CD4-positive, alpha-beta T cell (primary cell): ENCODE measurements at regions not wholly inside any gene's neighbourhood (a gene's known extent, or its start where the extent isn't known, plus 50 kb on each side); places are given as distances from the start of the nearest gene placed in this dataset.

Experiments used
- ATAC-seq: fragments of 200-7000 bp; cut with Tn5 transposase; one replicate; pipeline ENCODE4 v1.10.0; 2022; ENCODE audit warnings: mild to moderate bottlenecking; ENCODE audit not compliant: poor library complexity
- CTCF ChIA-PET: fragments of 350-600 bp; sonication (Branson Sonifier 250); formaldehyde crosslinking; loops from one replicate; lab custom pipeline; 2021; ENCODE audit warnings: antibody characterized with exemption, inconsistent platforms; lab: Charles Lee
- POLR2A ChIA-PET: fragments of 350-600 bp; sonication (Branson Sonifier 250); formaldehyde crosslinking; loops from one replicate; lab custom pipeline; 2021; ENCODE audit warnings: antibody characterized with exemption, inconsistent platforms; lab: Charles Lee
- DNase-seq, 14 experiments: peaks; one replicate each; pipeline ENCODE4 v3.0.0-alpha.2; 2013 to 2020; ENCODE audit warnings: mixed read lengths in 2 of 14
- H3K27ac ChIP-seq, 2 donors: one replicate each; pipeline versions ENCODE4 v1.5.1 to v1.7.0; 2013; ENCODE audit warnings: low read length in 2 of 2, low read depth in 1 of 2, mild to moderate bottlenecking in 1 of 2
- H3K27me3 ChIP-seq, 2 experiments: 1 replicate in 1 of 2; 2 replicates in 1 of 2; pipeline versions ENCODE4 v1.6.1 to v1.7.0; 2013; ENCODE audit warnings: low read length in 2 of 2, control low read depth in 1 of 2, mild to moderate bottlenecking in 1 of 2, moderate library complexity in 1 of 2; ENCODE audit not compliant: insufficient read depth in 2 of 2, control insufficient read depth in 1 of 2
- H3K36me3 ChIP-seq: one replicate; pipeline ENCODE4 v1.6.1; 2013; ENCODE audit warnings: low read length, control low read depth; ENCODE audit not compliant: insufficient read depth
- H3K4me1 ChIP-seq: one replicate; pipeline ENCODE4 v1.6.1; 2013; ENCODE audit warnings: low read length, control low read depth; ENCODE audit not compliant: insufficient read depth
- H3K4me3 ChIP-seq: one replicate; pipeline ENCODE4 v1.5.1; 2013; ENCODE audit warnings: mild to moderate bottlenecking, low read length, moderate library complexity
- H3K9me3 ChIP-seq, 2 experiments: 1 replicate in 1 of 2; 2 replicates in 1 of 2; pipeline versions ENCODE4 v1.6.1 to v1.7.0; 2013; ENCODE audit warnings: low read length in 2 of 2, mild to moderate bottlenecking in 2 of 2, control low read depth in 1 of 2, moderate library complexity in 1 of 2; ENCODE audit not compliant: control insufficient read depth in 1 of 2, insufficient read depth in 1 of 2
- H3K27ac Mint-ChIP-seq: one replicate; pipeline ENCODE4 v1.8.0; 2020; ENCODE audit warnings: mixed read lengths
- H3K27me3 Mint-ChIP-seq: one replicate; pipeline ENCODE4 v1.8.0; 2021; ENCODE audit warnings: mixed read lengths
- H3K36me3 Mint-ChIP-seq: one replicate; pipeline ENCODE4 v1.8.0; 2021; ENCODE audit warnings: low read depth, mixed read lengths
- H3K4me1 Mint-ChIP-seq: one replicate; pipeline ENCODE4 v1.8.0; 2021; ENCODE audit warnings: low read depth, mixed read lengths
- H3K4me3 Mint-ChIP-seq: one replicate; pipeline ENCODE4 v1.8.0; 2020; ENCODE audit warnings: mild to moderate bottlenecking, mixed read lengths
- H3K9me3 Mint-ChIP-seq: one replicate; pipeline ENCODE4 v1.8.0; 2020; ENCODE audit warnings: mixed read lengths
- CTCF ChIP-seq: fragments of 200-600 bp; IDR thresholded peaks from one replicate; pipeline ENCODE4 v1.8.0; 2022; ENCODE audit warnings: antibody characterized with exemption, mild to moderate bottlenecking
- intact Hi-C, 2 experiments: fragments of 100-400 bp; cut with DNase I in 1 of 2; cut with micrococcal nuclease in 1 of 2; formaldehyde crosslinking; loops; one replicate each; pipeline versions ENCODE4 v1.15.1 to v1.9.0; 2023 to 2025; cut with DNase I, micrococcal nuclease

DNA sequence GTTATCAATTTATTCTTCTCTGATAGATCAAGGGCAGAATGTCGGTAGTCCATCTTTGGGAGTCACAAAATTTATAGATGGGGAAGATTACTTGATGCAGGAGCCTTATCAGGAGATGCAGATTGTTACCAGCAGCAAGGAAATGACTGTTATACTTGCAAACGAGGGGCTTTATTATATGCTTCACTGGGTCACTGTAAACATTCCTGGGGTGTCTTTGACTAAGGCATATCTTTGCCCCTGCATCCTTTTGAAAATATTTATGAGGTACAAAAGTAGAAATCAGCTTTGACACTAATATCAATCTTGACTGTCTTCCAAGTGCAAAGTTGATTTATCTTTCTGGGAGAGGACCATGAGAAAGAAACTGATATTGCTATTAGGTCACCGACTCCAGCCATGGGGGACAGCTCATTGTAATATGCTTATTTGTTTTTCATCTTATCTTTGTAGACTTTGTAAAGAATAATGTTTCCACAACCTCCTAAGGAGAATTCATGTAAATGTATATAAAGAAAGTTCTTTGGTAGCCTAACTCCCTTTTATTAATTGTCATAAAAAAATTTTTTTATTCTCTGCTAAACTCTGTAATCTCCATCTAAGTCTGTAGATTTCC, 177.3 kb upstream of the EMCN start:
- ChIA-PET CTCF (no interaction called here), POLR2A (no interaction called here)
- Mint-ChIP-seq H3K4me3 (no peak overlapping the region), H3K4me1 (no peaks in the 10 kb centered on the region), H3K27ac (no peak overlapping the region), H3K36me3 (no peaks in the 10 kb centered on the region), H3K9me3 (no peaks in the 10 kb centered on the region), H3K27me3 (peaks cover 17% of the 10 kb centered on the region)
- H3K4me3 ChIP-seq: no peak overlapping the region
- ATAC-seq: no peak
- no peaks in the 10 kb centered on the region for H3K36me3 ChIP-seq
- intact Hi-C loops: no loop called here
- no peak for TF ChIP-seq CTCF
- H3K27me3 ChIP-seq: no peaks in the 10 kb centered on the region
- H3K9me3 ChIP-seq: no peaks in the 10 kb centered on the region
- H3K27ac ChIP-seq: no peak overlapping the region
- no peak for DNase-seq
- no peaks in the 10 kb centered on the region for H3K4me1 ChIP-seq

- H3K27ac ChIP-seq: no peak overlapping the region
- DNase-seq (no peak), ATAC-seq (no peak)
- no peaks in the 10 kb centered on the region for H3K4me1 ChIP-seq
- H3K9me3 Mint-ChIP-seq: no peaks in the 10 kb centered on the region
- CTCF ChIA-PET: no interaction called here
- no peaks in the 10 kb centered on the region for H3K36me3 Mint-ChIP-seq
- no peak for TF ChIP-seq CTCF
- no peaks in the 10 kb centered on the region for H3K27me3 ChIP-seq
- H3K9me3 ChIP-seq: no peaks in the 10 kb centered on the region
- no peaks in the 10 kb centered on the region for H3K4me1 Mint-ChIP-seq
- H3K4me3 ChIP-seq: no peak overlapping the region
- no peak overlapping the region for H3K27ac Mint-ChIP-seq
- POLR2A ChIA-PET: no interaction called here
- H3K27me3 Mint-ChIP-seq: peaks cover 17% of the 10 kb centered on the region
- no peaks in the 10 kb centered on the region for H3K36me3 ChIP-seq
- intact Hi-C loops: no loop called here
- H3K4me3 Mint-ChIP-seq: no peak overlapping the region
Measured at GRCh38 chr4:100694467-100694866, 176.6 kb upstream of the EMCN start.

DNA sequence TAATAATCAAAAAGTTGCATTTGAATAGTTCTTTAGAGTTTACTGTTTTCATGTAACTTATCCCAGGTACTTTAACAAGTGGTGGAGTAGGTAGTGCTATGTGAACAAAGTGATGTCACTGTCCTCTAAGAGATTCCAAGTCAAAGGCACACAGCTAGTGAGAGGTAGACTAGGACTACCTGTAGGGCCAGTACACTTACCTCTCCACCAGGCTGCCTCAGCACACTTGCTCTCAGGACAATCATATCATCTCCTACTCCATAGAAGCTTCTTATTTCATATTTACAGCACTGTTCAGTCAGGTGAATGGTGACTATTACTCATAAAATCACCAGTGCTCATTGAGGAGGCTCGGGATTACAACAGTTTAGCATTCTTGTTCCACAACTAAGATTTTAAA, 173.0 kb upstream of the EMCN start:
- ATAC-seq (no peak), DNase-seq (no peak)
- Histone ChIP-seq H3K27ac (no peak overlapping the region), H3K4me1 (no peaks in the 10 kb centered on the region), H3K27me3 (no peaks in the 10 kb centered on the region), H3K36me3 (no peaks in the 10 kb centered on the region), H3K4me3 (no peak overlapping the region), H3K9me3 (no peaks in the 10 kb centered on the region)
- H3K27ac Mint-ChIP-seq: no peak overlapping the region
- no peaks in the 10 kb centered on the region for H3K36me3 Mint-ChIP-seq
- CTCF ChIA-PET: no interaction called here
- no peak overlapping the region for H3K4me3 Mint-ChIP-seq
- intact Hi-C loops: no loop called here
- peaks cover 17% of the 10 kb centered on the region for H3K27me3 Mint-ChIP-seq
- no peaks in the 10 kb centered on the region for H3K9me3 Mint-ChIP-seq
- POLR2A ChIA-PET: no interaction called here
- no peak for TF ChIP-seq CTCF
- H3K4me1 Mint-ChIP-seq: no peaks in the 10 kb centered on the region
